Endothelial cell of umbilical vein (primary cell): ENCODE measurements at regions not wholly inside any gene's neighbourhood (a gene's known extent, or its start where the extent isn't known, plus 50 kb on each side); places are given as distances from the start of the nearest gene placed in this dataset.

Source experiments
- BruUV-seq: library from RNA; stranded (reverse); fragments of 400-500 nt; replicated peaks from 2 replicates; lab custom pipeline; 2021; lab: Mats Ljungman, UMichigan
- CTCF ChIA-PET: fragments of 300-600, 350-600 bp; sonication (Branson Sonifier 250); formaldehyde crosslinking; loops from one replicate; lab custom pipeline; 2021; ENCODE audit warnings: antibody characterized with exemption, inconsistent platforms; lab: Charles Lee
- POLR2A ChIA-PET: fragments of 300-600, 350-600 bp; sonication (Branson Sonifier 250); formaldehyde crosslinking; loops from one replicate; lab custom pipeline; 2021; ENCODE audit warnings: antibody characterized with exemption, inconsistent platforms; lab: Charles Lee
- DNase-seq: peaks from one replicate; pipeline ENCODE4 v3.0.0-alpha.2; 2011; ENCODE audit warnings: low read depth, low spot score
- FAIRE-seq: peaks from 2 replicates; lab custom pipeline; 2011; peaks lifted over from hg19 to GRCh38; lab: Jason Lieb, UNC
- H2AFZ ChIP-seq: 2 replicates; pipeline ENCODE4 v1.6.0; 2012; ENCODE audit warnings: low read depth, low read length, control low read depth, inconsistent platforms
- H3K27ac ChIP-seq: 2 replicates; pipeline ENCODE4 v1.5.1; 2011; ENCODE audit warnings: low read depth, mild to moderate bottlenecking, control low read depth, low read length, moderate library complexity; ENCODE audit not compliant: insufficient read depth
- H3K27me3 ChIP-seq, 2 experiments: 2 replicates each; pipeline versions ENCODE4 v1.6.0 to v1.6.1; 2011; ENCODE audit warnings: low read length in 2 of 2, mixed read lengths in 1 of 2; ENCODE audit not compliant: control insufficient read depth in 2 of 2, insufficient read depth in 2 of 2
- H3K36me3 ChIP-seq, 2 experiments: 2 replicates in 1 of 2; 3 replicates in 1 of 2; pipeline ENCODE4 v1.5.1; 2011; ENCODE audit warnings: low read length in 2 of 2, mild to moderate bottlenecking in 1 of 2, moderate library complexity in 1 of 2; ENCODE audit not compliant: control insufficient read depth in 2 of 2, insufficient read depth in 2 of 2; ENCODE audit errors: extremely low read depth in 1 of 2
- H3K4me1 ChIP-seq: 3 replicates; pipeline ENCODE4 v1.5.1; 2011; ENCODE audit warnings: mild to moderate bottlenecking, low read length; ENCODE audit not compliant: control insufficient read depth, insufficient read depth; ENCODE audit errors: extremely low read depth
- H3K4me2 ChIP-seq: 2 replicates; pipeline ENCODE4 v1.6.1; 2011; ENCODE audit warnings: low read length, control low read depth, mixed read lengths; ENCODE audit not compliant: insufficient read depth
- H3K4me3 ChIP-seq, 3 experiments: fragments of 200-600 bp in 1 of 3; sonication (generic), shearing (Covaris generic) in 1 of 3; replicated peaks in 1 of 3; 2 replicates each; pipeline ENCODE4 v1.5.1; 2011 to 2016; ENCODE audit warnings: control low read depth in 3 of 3, low read length in 3 of 3, mild to moderate bottlenecking in 2 of 3, inconsistent platforms in 1 of 3, low read depth in 1 of 3, moderate library complexity in 1 of 3; ENCODE audit not compliant: insufficient read depth in 1 of 3
- H3K79me2 ChIP-seq: 2 replicates; pipeline ENCODE4 v1.6.0; 2012; ENCODE audit warnings: low read length, inconsistent platforms; ENCODE audit not compliant: control insufficient read depth, insufficient read depth
- H3K9ac ChIP-seq: replicated peaks from 2 replicates; pipeline ENCODE3; 2011; ENCODE audit warnings: low read length, control low read depth; ENCODE audit not compliant: insufficient read depth; ENCODE audit errors: extremely low read depth
- H3K9me1 ChIP-seq: replicated peaks from 3 replicates; pipeline ENCODE4 v1.6.0; 2011; ENCODE audit warnings: mild to moderate bottlenecking, low read length; ENCODE audit not compliant: control insufficient read depth, insufficient read depth; ENCODE audit errors: extremely low read depth
- H3K9me3 ChIP-seq: replicated peaks from 2 replicates; pipeline ENCODE4 v1.5.1; 2012; ENCODE audit warnings: low read length, inconsistent platforms; ENCODE audit not compliant: control insufficient read depth, insufficient read depth
- H4K20me1 ChIP-seq: replicated peaks from 2 replicates; pipeline ENCODE3; 2011; ENCODE audit warnings: mild to moderate bottlenecking, low read length; ENCODE audit not compliant: control insufficient read depth, insufficient read depth; ENCODE audit errors: extremely low read depth
- EZH2 ChIP-seq: IDR thresholded peaks from 2 replicates; pipeline ENCODE4 v1.6.1; 2012; ENCODE audit warnings: borderline replicate concordance, low read depth, mild to moderate bottlenecking, moderate library complexity, low read length, inconsistent platforms; ENCODE audit not compliant: severe bottlenecking
- FOS ChIP-seq: IDR thresholded peaks from 2 replicates; pipeline ENCODE4 v1.6.1; 2011; ENCODE audit warnings: mild to moderate bottlenecking, low read length, moderate library complexity, borderline replicate concordance; ENCODE audit not compliant: insufficient read depth
- GATA2 ChIP-seq: IDR thresholded peaks from 2 replicates; pipeline ENCODE4 v1.7.0; 2011; ENCODE audit warnings: low read depth, mild to moderate bottlenecking, moderate library complexity, mixed read lengths, low read length; ENCODE audit not compliant: insufficient read length, insufficient read depth
- JUN ChIP-seq: IDR thresholded peaks from 2 replicates; pipeline ENCODE4 v1.6.1; 2011; ENCODE audit warnings: borderline replicate concordance, low read depth; ENCODE audit not compliant: insufficient read length, insufficient read depth
- MYC ChIP-seq: IDR thresholded peaks from one replicate; pipeline ENCODE4 v1.6.1; 2011; ENCODE audit warnings: mild to moderate bottlenecking, low read depth, low read length
- POLR2A ChIP-seq: IDR thresholded peaks from 2 replicates; pipeline ENCODE4 v1.6.1; 2012; ENCODE audit warnings: low read depth, mild to moderate bottlenecking, control low read depth, low read length
- POLR2AphosphoS5 ChIP-seq: IDR thresholded peaks from 2 replicates; pipeline ENCODE4 v1.6.1; 2012; ENCODE audit warnings: low read depth, mild to moderate bottlenecking, control low read depth, low read length, moderate library complexity; ENCODE audit not compliant: insufficient read depth
- dilution Hi-C: fragments of 300-500 bp; cut with MboI; formaldehyde crosslinking; loops from one replicate; pipeline ENCODE4 v1.15.0; 2019; ENCODE audit warnings: low sequenced_read_pairs; ENCODE audit not compliant: extremely low pct_ligation_motif_present
- intact Hi-C: fragments of 100-400 bp; cut with micrococcal nuclease; formaldehyde crosslinking; loops from one replicate; pipeline ENCODE4 v1.10.0; 2022
- TF ChIP-seq, protein P1 (sequence below): IDR thresholded peaks from 2 replicates; pipeline ENCODE4 v1.6.1; 2011; ENCODE audit not compliant: insufficient read depth, insufficient read length
- TF ChIP-seq, protein P2 (sequence below), 2 donors: IDR thresholded peaks; 1 replicate in 1 of 2; 2 replicates in 1 of 2; pipeline ENCODE4 v1.5.1; 2011; ENCODE audit warnings: low read length in 2 of 2, mild to moderate bottlenecking in 2 of 2, moderate library complexity in 2 of 2, control low read depth in 1 of 2, inconsistent platforms in 1 of 2, low read depth in 1 of 2; ENCODE audit not compliant: insufficient read depth in 1 of 2; ENCODE audit errors: extremely low read depth in 1 of 2

DNA sequence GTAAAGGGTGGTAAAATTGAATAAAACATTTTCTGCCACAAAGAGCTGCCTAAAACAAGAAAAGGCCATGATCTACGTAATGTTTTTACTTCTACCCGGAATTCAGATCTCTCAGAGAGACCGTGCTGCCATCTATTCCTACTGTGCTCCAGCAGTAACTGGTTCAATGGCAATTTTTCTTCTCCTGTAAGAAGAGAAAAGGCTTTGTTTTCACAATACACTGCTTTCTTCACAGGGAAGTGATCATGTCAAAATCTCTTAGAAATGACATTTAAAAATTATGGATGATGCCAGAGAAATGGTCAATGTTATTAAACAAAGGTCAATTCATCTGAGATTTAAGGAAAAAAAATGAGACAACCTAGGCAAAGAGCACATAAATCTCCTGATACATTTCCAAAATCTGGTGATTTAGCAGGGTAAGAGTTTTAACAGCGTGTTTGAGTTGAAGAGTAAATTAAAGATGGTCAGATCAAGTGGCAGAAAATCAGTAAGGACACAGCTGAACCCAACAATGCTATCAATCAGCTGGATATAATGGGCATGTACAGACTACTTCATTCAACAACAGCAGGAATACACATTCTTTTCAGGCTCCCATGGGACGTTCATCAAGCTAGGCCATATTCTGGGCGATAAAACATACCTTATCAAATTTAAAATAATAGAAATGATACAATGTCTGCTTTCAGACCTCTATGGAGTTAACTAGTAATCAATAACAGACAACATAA, 523.1 kb downstream of the CHSY3 start:
- Histone ChIP-seq H3K36me3 (no peaks in the 10 kb centered on the region), H3K27ac (no peak overlapping the region), H3K9ac (no peak overlapping the region), H3K27me3 (no peaks in the 10 kb centered on the region), H4K20me1 (no peaks in the 10 kb centered on the region), H3K4me3 (no peak overlapping the region), H3K79me2 (no peaks in the 10 kb centered on the region), H3K9me3 (no peaks in the 10 kb centered on the region), H3K9me1 (no peaks in the 10 kb centered on the region), H3K4me2 (no peak overlapping the region), H2AFZ (no peak overlapping the region), H3K4me1 (no peaks in the 10 kb centered on the region)
- TF ChIP-seq JUN (no peak), EZH2 (no peak), POLR2AphosphoS5 (no peak), GATA2 (no peak), POLR2A (no peak), FOS (no peak), MYC (no peak)
- TF ChIP-seq, protein P1, sequence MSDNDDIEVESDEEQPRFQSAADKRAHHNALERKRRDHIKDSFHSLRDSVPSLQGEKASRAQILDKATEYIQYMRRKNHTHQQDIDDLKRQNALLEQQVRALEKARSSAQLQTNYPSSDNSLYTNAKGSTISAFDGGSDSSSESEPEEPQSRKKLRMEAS = no peak
- TF ChIP-seq, protein P2, sequence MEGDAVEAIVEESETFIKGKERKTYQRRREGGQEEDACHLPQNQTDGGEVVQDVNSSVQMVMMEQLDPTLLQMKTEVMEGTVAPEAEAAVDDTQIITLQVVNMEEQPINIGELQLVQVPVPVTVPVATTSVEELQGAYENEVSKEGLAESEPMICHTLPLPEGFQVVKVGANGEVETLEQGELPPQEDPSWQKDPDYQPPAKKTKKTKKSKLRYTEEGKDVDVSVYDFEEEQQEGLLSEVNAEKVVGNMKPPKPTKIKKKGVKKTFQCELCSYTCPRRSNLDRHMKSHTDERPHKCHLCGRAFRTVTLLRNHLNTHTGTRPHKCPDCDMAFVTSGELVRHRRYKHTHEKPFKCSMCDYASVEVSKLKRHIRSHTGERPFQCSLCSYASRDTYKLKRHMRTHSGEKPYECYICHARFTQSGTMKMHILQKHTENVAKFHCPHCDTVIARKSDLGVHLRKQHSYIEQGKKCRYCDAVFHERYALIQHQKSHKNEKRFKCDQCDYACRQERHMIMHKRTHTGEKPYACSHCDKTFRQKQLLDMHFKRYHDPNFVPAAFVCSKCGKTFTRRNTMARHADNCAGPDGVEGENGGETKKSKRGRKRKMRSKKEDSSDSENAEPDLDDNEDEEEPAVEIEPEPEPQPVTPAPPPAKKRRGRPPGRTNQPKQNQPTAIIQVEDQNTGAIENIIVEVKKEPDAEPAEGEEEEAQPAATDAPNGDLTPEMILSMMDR (IDR thresholded peaks at IDR 0.05; ENCODE audit: extremely low read depth in 1 of 2, insufficient read depth in 1 of 2, low read depth in 1 of 2, low read length in 2 of 2) = no peak
- intact Hi-C loops = no loop called here
- no peak for FAIRE-seq
- no TSS peak for BruUV-seq
- ChIA-PET CTCF (no interaction called here), POLR2A (no interaction called here)
- no peak for DNase-seq
- dilution Hi-C loops = no loop called here
